ENCODE measurements at regions not wholly inside any gene's neighbourhood (a gene's known extent, or its start where the extent isn't known, plus 50 kb on each side); places are given as distances from the start of the nearest gene placed in this dataset.

- in situ Hi-C loops (cut with MboI; ENCODE audit: low sequenced_read_pairs) (no loop called here), dilution Hi-C loops (cut with HindIII; ENCODE audit: low sequenced_read_pairs, unreplicated experiment) (no loop called here), intact Hi-C loops (cut with micrococcal nuclease) (no loop called here)
- peaks cover 12% of the 10 kb centered on the region for H3K27me3 ChIP-seq (ENCODE audit: control insufficient read depth, insufficient read depth, low read length)
- H3K9me1 ChIP-seq (ENCODE audit: insufficient read depth, low read length) = no peaks in the 10 kb centered on the region
- TF ChIP-seq NFE2L2 (IDR thresholded peaks at IDR 0.05; ENCODE audit: low read depth, low read length) (peak; percentile 62), MAFK (IDR thresholded peaks at IDR 0.05; ENCODE audit: low read depth, low read length) (no peak), ELK1 (IDR thresholded peaks at IDR 0.05; ENCODE audit: borderline replicate concordance, low read depth, low read length) (no peak)
- no peak overlapping the region for H3K18ac ChIP-seq (ENCODE audit: low read depth, low read length)
- no peak overlapping the region for H3K4me2 ChIP-seq (ENCODE audit: low read depth, low read length)
- no TSS peak for BruUV-seq (replicated peaks)
- no peak overlapping the region for H2AK9ac ChIP-seq (replicated peaks; ENCODE audit: low read depth, low read length, poor library complexity)
- H2AFZ ChIP-seq (replicated peaks; ENCODE audit: low read length, poor library complexity) = no peak overlapping the region
- ATAC-seq (ENCODE audit: low read depth) = no peak
- no peak overlapping the region for H3K4ac ChIP-seq (ENCODE audit: low read depth, low read length)
- no peaks in the 10 kb centered on the region for H4K20me1 ChIP-seq (ENCODE audit: insufficient read depth, low read length)
- no peak overlapping the region for H2BK5ac ChIP-seq (ENCODE audit: low read depth, low read length, poor library complexity, severe bottlenecking)
- no peaks in the 10 kb centered on the region for H3K4me1 ChIP-seq (ENCODE audit: control insufficient read depth, insufficient read depth, low read length)
- no peaks in the 10 kb centered on the region for H3K36me3 ChIP-seq (ENCODE audit: control insufficient read depth, insufficient read depth, low read length)
- H3K27ac ChIP-seq (ENCODE audit: insufficient read depth, low read length) = no peak overlapping the region
- H3K23ac ChIP-seq (ENCODE audit: low read depth, low read length) = no peak overlapping the region
- H3K4me3 ChIP-seq (ENCODE audit: insufficient read depth, low read depth, low read length) = no peak overlapping the region
- H2BK20ac ChIP-seq (ENCODE audit: low read depth, low read length) = no peak overlapping the region
- H2BK15ac ChIP-seq (ENCODE audit: low read depth, low read length) = no peak overlapping the region
- H3K9ac ChIP-seq (ENCODE audit: low read depth, low read length) = no peak overlapping the region
- H3K9me3 ChIP-seq (ENCODE audit: control insufficient read depth, insufficient read depth, low read length) = no peaks in the 10 kb centered on the region
- H4K5ac ChIP-seq (ENCODE audit: low read depth, low read length) = no peak overlapping the region
- CTCF ChIA-PET = no interaction called here
- no peak overlapping the region for H3K56ac ChIP-seq (ENCODE audit: extremely low read depth, insufficient read depth, low read length)
- WGBS, 2 experiments (ENCODE audit: extremely low coverage in 2 of 2, insufficient read length in 1 of 2) = no CpG with 5 or more reads among the region's 6 CpGs
- DNase-seq = peak; percentile 7
- H4K91ac ChIP-seq (ENCODE audit: insufficient read depth, low read depth, low read length) = no peak overlapping the region
- POLR2A ChIA-PET (ENCODE audit: unreplicated experiment) = no interaction called here
- no peak overlapping the region for H4K8ac ChIP-seq (ENCODE audit: low read depth in 2 of 2, low read length in 2 of 2)
- no peaks in the 10 kb centered on the region for H3K79me1 ChIP-seq (ENCODE audit: low read depth in 1 of 2, low read length in 2 of 2)
- H2BK120ac ChIP-seq (ENCODE audit: low read depth, low read length) = no peak overlapping the region
- no peak overlapping the region for H3K14ac ChIP-seq (replicated peaks; ENCODE audit: low read depth, low read length)
- no peak overlapping the region for H2AK5ac ChIP-seq (ENCODE audit: low read depth, low read length)
Measured at GRCh38 chr10:50946991-50947781, 61.8 kb upstream of the A1CF start.

All from IMR-90 (cell line).